ENCODE measurements at regions not wholly inside any gene's neighbourhood (a gene's known extent, or its start where the extent isn't known, plus 50 kb on each side); places are given as distances from the start of the nearest gene placed in this dataset.

DNA sequence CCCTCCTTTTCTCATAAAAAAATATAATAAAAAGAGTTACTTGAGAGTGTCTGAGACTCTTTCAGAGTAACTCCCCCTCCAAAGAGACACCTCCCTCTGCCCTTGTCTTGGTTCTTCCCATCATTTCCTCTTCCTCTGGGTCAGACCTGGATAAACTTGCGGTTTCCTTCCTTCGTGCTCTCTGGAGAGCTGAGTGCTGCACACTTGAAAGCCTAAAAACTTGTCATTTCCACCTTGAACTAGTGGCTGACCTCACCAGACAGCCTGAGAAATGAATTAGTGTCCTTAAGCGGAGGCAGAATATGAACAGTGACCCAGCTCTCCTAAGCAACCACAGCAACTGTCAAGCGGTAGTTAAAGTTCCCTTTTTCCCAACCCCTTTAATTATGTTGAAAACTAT lies 88.4 kb upstream of the PROX1 start:
- DNase-seq: no peak

DNA sequence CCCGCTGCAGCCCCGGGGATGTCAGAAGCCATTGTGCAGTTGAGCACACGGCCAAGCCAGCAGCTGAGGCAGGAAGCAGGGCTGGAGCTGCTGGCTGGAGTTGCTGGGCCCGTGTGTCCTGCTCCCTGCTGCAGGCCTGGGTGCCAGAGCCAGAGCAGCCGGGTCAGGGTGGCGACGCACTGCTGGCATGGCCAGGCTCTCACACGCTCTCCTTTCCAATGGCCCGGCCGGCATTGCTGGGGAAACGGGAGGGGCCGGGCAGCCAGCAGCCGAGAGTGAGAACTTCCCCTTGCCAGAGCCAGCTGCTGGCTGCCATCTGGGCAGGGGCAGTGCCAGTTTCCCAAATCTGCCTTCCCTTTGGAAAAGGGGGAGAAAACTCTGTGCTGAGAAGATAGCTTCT lies 82.4 kb upstream of the PROX1 start:
- no peak for DNase-seq

DNA sequence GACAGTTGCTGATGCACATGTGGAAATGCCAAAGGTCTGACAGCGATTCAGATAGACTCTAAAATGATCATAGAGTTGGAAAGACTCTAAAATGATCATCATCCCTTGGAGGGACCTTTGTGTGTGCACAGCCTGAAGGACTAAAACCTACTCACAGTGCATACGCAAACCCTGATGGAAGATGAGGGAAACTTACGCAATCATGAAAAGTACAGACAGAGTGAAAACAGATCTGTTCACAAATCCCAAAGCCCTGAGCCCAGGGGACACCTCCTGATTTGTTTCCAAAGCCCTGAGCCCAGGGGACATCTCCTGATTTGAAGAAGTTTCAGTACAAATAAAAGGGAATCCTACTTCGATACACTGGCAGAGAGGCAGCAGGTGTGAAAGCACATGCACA lies 79.3 kb upstream of the PROX1 start:
- no peak for DNase-seq

DNA sequence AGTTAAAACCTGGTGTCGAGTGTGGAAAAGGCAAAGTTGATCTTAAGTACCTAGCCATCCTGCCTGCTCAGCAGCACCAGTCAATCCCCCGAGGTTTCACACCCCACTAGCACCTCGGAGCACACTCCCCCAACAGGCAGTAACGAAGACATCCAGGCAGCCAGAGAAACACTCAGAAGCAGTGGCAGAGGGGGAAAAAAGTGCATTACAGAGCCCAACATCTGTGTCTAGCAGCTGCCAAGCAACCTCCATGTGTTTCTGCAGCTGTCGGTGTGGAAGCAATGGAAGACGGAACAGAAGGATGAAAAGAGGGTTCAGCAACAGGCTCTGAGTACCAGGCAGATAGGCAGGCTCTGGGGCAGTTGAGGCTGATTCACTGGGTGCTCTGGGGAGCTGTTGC lies 73.4 kb upstream of the PROX1 start:
- DNase-seq: no peak

DNA sequence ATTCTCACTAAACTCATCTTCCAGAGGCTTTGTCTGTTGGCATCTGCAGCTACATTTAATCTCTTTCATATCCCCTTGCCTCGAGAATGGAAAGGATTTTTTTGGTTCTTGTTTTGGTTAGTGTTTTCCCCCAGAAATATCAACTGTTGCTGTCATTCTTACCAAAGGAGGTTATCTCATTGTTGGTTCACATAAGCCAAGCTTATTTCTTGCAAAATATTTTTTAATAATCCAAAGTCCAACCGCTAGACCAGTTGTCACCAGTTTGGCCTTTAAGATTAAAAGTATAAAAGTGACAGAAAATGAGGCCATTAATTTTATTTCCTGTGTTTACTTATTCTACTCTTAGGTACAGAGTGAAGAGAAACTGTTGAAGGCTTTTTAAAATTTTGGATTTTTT lies 66.5 kb upstream of the PROX1 start:
- no peak for DNase-seq

DNA sequence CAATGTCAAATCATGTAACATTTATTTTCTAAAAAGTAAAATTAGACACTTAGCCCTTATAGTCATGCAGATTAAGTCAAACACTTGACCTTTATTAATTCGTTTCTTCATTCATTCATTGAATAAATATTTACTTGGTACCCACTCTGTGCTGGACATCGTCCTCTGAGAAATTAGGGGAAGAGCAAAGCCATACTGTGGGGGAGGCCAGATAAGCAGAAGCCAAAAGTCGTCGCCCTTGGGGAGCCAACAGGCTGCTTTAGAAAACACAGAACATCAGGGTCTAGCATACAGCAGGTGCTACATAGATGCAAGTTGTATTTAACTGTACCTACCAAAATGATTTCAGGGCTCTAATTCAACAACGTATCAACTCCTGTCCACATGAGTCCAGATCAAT lies 66.1 kb upstream of the PROX1 start:
- DNase-seq: no peak

DNA sequence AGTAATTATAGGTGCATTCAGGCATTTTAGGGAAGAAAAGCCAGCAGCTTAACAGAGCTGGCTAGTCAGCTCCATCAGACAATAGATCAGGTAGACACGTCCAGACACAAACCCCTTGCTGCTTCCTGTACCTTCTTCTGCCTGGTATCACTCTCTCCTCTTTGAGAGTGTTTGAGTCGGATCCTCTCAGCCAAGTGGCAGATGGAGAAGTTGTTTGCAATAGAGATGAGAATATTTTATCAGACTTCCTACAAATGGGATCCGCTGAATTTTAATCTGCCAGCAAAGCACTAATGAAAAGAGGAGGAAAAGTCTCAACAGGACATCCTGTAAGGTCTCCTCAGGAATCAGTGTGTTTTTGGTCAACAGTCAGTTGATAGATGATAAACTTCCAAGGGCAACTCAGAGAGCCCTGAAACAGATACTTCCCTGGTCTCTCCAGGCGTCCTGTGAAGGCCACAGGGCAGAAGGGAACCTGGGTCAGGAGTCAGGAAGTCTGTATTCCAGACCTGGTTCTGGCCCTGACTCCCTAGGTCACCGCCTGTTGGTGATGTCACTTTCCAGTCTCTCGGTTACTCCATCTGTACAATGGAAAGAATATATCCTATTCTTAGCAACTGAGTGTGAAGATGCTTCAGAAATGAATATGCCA lies 62.1 kb upstream of the PROX1 start:
- no peak for DNase-seq

DNA sequence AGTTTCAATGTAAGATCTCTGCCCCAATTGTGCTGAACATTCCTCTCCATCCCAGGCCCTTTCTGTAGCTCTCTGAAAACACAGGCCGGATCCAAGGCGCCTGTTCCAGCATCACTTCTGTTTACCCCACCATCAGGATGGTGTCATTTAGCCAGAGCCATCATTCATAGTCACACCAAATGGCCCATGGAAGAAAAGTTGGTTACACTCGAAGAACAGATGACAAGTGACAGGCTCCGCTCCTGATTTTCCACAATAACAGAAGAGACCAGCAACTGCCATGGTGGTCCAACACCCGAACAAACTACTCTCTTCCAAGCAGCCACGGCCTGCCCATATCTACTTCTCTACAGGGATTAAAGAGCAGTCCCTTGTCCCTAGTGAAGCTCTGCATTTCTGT lies 59.9 kb upstream of the PROX1 start:
- no peak for DNase-seq

DNA sequence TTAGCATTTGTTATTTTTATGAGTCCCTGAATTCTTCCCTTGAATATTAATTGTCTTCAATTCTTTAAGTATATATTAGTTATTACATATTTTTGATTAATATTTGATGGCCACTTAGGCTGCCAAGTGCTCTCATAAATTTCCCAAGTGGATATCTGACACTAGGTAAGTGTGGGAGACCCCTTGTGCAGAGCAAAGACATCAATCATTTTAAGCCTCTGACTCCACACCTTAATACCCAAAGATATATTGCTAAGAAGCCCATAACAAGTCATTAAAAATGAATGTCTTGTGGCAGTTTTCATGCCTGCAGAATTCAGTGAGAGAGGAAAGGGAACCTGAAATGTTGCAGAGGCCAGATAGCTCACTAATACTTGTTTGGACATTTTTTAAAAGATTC lies 58.4 kb upstream of the PROX1 start:
- DNase-seq: no peak

DNA sequence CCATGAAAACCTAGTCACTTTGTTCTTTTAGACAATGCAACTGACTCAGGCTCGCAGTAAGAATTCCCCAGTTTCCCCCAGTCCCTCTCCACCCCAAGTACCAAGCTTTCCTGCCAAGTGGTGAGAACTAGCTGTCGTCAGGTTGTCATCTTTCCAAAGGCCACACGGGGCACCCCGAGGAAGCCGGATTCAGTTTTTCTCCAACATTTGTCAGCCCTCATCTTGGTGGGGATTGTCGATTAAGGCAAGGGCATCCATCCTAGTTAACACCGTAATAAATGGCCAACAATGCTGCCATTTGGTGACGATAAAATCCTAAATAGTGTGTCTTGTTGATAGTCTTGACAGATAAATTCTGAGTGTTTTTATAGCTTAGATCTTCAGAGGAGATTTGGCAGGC lies 55.9 kb upstream of the PROX1 start:
- DNase-seq: peak; percentile 14

DNA sequence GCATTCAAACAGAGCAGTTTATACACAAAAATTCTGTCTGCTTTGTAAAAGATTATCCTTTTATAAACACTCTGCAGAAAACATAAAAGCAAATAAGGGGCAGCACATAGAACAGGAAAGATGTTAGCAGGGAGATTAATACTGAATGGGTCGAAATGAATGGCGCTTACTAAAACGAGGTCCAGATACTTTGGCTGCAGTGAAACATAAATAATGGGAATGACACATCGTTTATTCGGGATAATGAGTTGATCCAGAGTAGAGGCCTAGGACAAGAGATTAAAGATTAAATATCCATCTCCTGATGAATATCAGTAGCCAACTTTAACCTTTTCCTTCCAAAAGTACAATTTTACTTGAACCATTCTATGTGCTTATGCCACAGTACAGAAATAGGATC lies 54.4 kb upstream of the PROX1 start:
- no peak for DNase-seq

DNA sequence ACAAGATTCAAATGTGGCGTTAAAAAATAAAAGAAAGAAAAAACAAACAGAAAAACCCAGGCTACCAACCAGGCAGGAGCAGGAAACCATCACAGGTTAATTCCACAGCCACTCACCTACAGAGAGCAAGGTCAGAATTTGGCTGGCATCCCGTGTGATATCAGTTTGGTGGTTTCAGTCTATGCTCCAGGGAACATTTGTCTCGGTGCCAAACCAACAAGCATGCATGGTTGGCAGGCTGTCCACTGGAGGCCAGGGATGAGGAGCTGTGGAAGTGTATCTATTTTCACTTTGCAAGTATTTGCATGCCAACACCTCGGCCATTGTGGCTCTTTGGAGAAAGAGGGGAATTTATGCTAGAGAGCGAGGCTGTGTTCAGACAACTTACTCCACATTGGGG lies 53.1 kb upstream of the PROX1 start:
- DNase-seq: peak; percentile 27

DNA sequence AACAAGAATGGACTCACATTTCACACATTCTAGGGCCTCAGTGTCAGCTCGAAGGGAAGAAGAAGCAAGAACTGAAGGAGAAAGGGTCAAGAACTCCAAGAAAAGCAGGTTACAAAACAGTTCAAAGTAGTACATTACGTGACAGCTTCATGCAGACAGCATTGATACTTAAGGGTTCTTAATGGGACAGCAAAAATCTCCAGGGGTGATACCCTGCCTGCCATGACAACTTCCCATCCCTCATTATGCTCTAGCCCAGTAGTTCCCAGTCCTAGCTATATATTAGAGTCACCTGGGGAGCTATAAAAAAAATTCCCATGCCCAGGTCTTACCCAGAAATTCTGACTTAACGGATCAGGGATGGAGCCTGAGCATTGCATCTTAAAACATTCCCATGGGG lies 51.2 kb upstream of the PROX1 start:
- DNase-seq: no peak
